NT2/D1 (cell line): ENCODE measurements at regions not wholly inside any gene's neighbourhood (a gene's known extent, or its start where the extent isn't known, plus 50 kb on each side); places are given as distances from the start of the nearest gene placed in this dataset.

ENCODE experiments used
- YY1 ChIP-seq: IDR thresholded peaks from 2 replicates; pipeline ENCODE4 v1.6.1; 2011; ENCODE audit not compliant: insufficient read length, insufficient read depth
- ZNF274 ChIP-seq: IDR thresholded peaks from 2 replicates; pipeline ENCODE4 v1.6.1; 2011; ENCODE audit warnings: mild to moderate bottlenecking, low read depth, low read length

- TF ChIP-seq ZNF274 (no peak), YY1 (no peak)
Observed at GRCh38 chr12:124088217-124088907, 115.3 kb downstream of the ZNF664 start.
